GM18507 (cell line): ENCODE measurements at regions not wholly inside any gene's neighbourhood (a gene's known extent, or its start where the extent isn't known, plus 50 kb on each side); places are given as distances from the start of the nearest gene placed in this dataset.
"Not testable (repeated sequence)": the region's sequence is repeated elsewhere in the genome, so short reads cannot be mapped to it uniquely, and the experiment has no call there.

ENCODE experiments used
- DNase-seq: peaks from one replicate; pipeline ENCODE4 v3.0.0; 2011; ENCODE audit warnings: low read depth; ENCODE audit not compliant: insufficient read length; ENCODE audit errors: extremely low spot score
- FAIRE-seq: peaks from 2 replicates; lab custom pipeline; 2011; peaks lifted over from hg19 to GRCh38; lab: Jason Lieb, UNC

- FAIRE-seq, result no peak
- DNase-seq, result no peak
Observed at GRCh38 chr2:2587354-2587753, 256.3 kb upstream of the MYT1L start.

- FAIRE-seq, result no peak
- no peak for DNase-seq
Observed at GRCh38 chr2:2586931-2587330, 255.9 kb upstream of the MYT1L start.

GRCh38 chr2:2586068-2586776 lies 255.1 kb upstream of the MYT1L start:
- DNase-seq (no peak), FAIRE-seq (no peak)

- no peak for FAIRE-seq
- DNase-seq, result no peak
Observed at GRCh38 chr2:2582998-2583545, 252.0 kb upstream of the MYT1L start.

- no peak for FAIRE-seq
Observed at GRCh38 chr2:2581331-2582159, 250.5 kb upstream of the MYT1L start.

GRCh38 chr2:2580841-2581240 lies 249.8 kb upstream of the MYT1L start:
- DNase-seq, FAIRE-seq: not testable (repeated sequence)

More at GRCh38 chr2:2581331-2582159, 250.5 kb upstream of the MYT1L start:
- no peak for DNase-seq

- FAIRE-seq (no peak), DNase-seq (no peak)
Observed at GRCh38 chr2:2580341-2580740, 249.3 kb upstream of the MYT1L start.

- FAIRE-seq, result no peak
Observed at GRCh38 chr2:2579814-2580213, 248.7 kb upstream of the MYT1L start.

GRCh38 chr2:2577407-2577831 lies 246.3 kb upstream of the MYT1L start:
- DNase-seq, result no peak
- FAIRE-seq, result no peak

More at GRCh38 chr2:2579814-2580213, 248.7 kb upstream of the MYT1L start:
- DNase-seq, result no peak

- no peak for FAIRE-seq
- no peak for DNase-seq
Observed at GRCh38 chr2:2575870-2576386, 244.9 kb upstream of the MYT1L start.

- FAIRE-seq (no peak), DNase-seq (no peak)
Observed at GRCh38 chr2:2575181-2575577, 244.1 kb upstream of the MYT1L start.

- no peak for DNase-seq
- FAIRE-seq, result no peak
Observed at GRCh38 chr2:2574401-2575180, 243.5 kb upstream of the MYT1L start.

- FAIRE-seq (no peak), DNase-seq (no peak)
Observed at GRCh38 chr2:2573658-2574293, 242.7 kb upstream of the MYT1L start.

- DNase-seq (no peak), FAIRE-seq (no peak)
Observed at GRCh38 chr2:2573205-2573604, 242.1 kb upstream of the MYT1L start.

- FAIRE-seq (no peak), DNase-seq (no peak)
Observed at GRCh38 chr2:2572393-2573204, 241.5 kb upstream of the MYT1L start.

- FAIRE-seq (no peak), DNase-seq (no peak)
Observed at GRCh38 chr2:2571301-2572150, 240.5 kb upstream of the MYT1L start.

- DNase-seq (no peak), FAIRE-seq (no peak)
Observed at GRCh38 chr2:2570871-2571270, 239.8 kb upstream of the MYT1L start.
